Stomach (tissue), 8 donors: ENCODE measurements at regions not wholly inside any gene's neighbourhood (a gene's known extent, or its start where the extent isn't known, plus 50 kb on each side); places are given as distances from the start of the nearest gene placed in this dataset.
"Not testable (repeated sequence)": the region's sequence is repeated elsewhere in the genome, so short reads cannot be mapped to it uniquely, and the experiment has no call there.

ENCODE experiments used
- DNase-seq, 2 donors: peaks; one replicate each; pipeline versions ENCODE4 v3.0.0 to v3.0.0-alpha.2; 2013 to 2019
- H3K27ac ChIP-seq, 5 donors: fragments of 200-600 bp in 4 of 5; sonication (generic) in 4 of 5; one replicate each; pipeline ENCODE4 v1.5.1; 2013 to 2019; ENCODE audit warnings: mild to moderate bottlenecking in 1 of 5, moderate library complexity in 1 of 5
- H3K27me3 ChIP-seq, 3 donors: fragments of 200-600 bp; sonication (generic); one replicate each; pipeline ENCODE4 v1.5.1; 2017 to 2019; ENCODE audit warnings: mixed run types in 1 of 3
- H3K36me3 ChIP-seq, 4 donors: fragments of 200-600 bp; sonication (generic); 1 replicate in 3 of 4; 2 replicates in 1 of 4; pipeline ENCODE4 v1.5.1; 2016 to 2019
- H3K4me1 ChIP-seq, 4 donors: fragments of 200-600 bp; sonication (generic); one replicate each; pipeline ENCODE4 v1.5.1; 2016 to 2019
- H3K4me3 ChIP-seq, 4 donors: fragments of 200-600 bp; sonication (generic) in 3 of 4; one replicate each; pipeline ENCODE4 v1.5.1; 2016 to 2019; ENCODE audit warnings: mild to moderate bottlenecking in 1 of 4
- H3K9me3 ChIP-seq, 4 donors: fragments of 200-600 bp; sonication (generic); one replicate each; pipeline ENCODE4 v1.5.1; 2016 to 2019
- CTCF ChIP-seq, 7 experiments: fragments of 450-650 bp in 4 of 7; fragments of 200-600 bp in 3 of 7; sonication (generic) in 3 of 7; IDR thresholded peaks; one replicate each; pipeline ENCODE4 v1.5.1; 2016 to 2019; ENCODE audit warnings: antibody characterized with exemption in 7 of 7, control low read depth in 2 of 7, mild to moderate bottlenecking in 1 of 7
- EP300 ChIP-seq: sonication (generic); formaldehyde crosslinking; IDR thresholded peaks from one replicate; pipeline ENCODE4 v1.6.1; 2017; ENCODE audit warnings: antibody characterized with exemption
- POLR2A ChIP-seq, 4 donors: fragments of 450-650 bp; IDR thresholded peaks; one replicate each; pipeline ENCODE4 v1.6.1; 2016; ENCODE audit warnings: antibody characterized with exemption in 4 of 4, control low read depth in 2 of 4, mild to moderate bottlenecking in 1 of 4, moderate library complexity in 1 of 4
- POLR2AphosphoS5 ChIP-seq, 3 donors: sonication (generic); formaldehyde crosslinking; IDR thresholded peaks; one replicate each; pipeline ENCODE4 v1.6.1; 2016; ENCODE audit warnings: antibody characterized with exemption in 3 of 3
- WGBS, 5 donors: extraction: QIAGEN DNeasy Blood & Tissue Kit in 3 of 5; methylation state at CpG; one replicate each; pipeline versions ENCODE4 v1.1.5 to v1.1.7; 2013 to 2018; 5-methylcytosine and 5-hydroxymethylcytosine counted together
- intact Hi-C: fragments of 100-400 bp; cut with DNase I; formaldehyde crosslinking; loops from one replicate; pipeline ENCODE4 v1.15.1; 2023; ENCODE audit warnings: low total_unique reads
- donor health status: healthy with polysubstance abuse.
- donor health status: Bipolar disorder and iron deficiency.
- donor health status: healthy.

- intact Hi-C loops, H3K4me3 ChIP-seq, H3K4me1 ChIP-seq, H3K9me3 ChIP-seq, H3K27me3 ChIP-seq, H3K36me3 ChIP-seq: not testable (repeated sequence)
- peak overlapping the region in 1 of 5 donors; percentile 14 for H3K27ac ChIP-seq
- 55 to 61% (median 57%) methylated on average over 10 of the region's 10 CpGs for WGBS, 5 donors
- peak; percentile 50 to 57 for DNase-seq
- TF ChIP-seq POLR2AphosphoS5 (IDR thresholded peaks at IDR 0.05): peak in 2 of 3 donors; percentile 54 to 72
Measured at GRCh38 chr9:124144561-124145123, 113.1 kb upstream of the NEK6 start.

- no peak overlapping the region for H3K27ac ChIP-seq
- no peaks in the 10 kb centered on the region for H3K36me3 ChIP-seq
- no peaks in the 10 kb centered on the region for H3K9me3 ChIP-seq
- peaks cover 0 to 8% (median 0%) of the 10 kb centered on the region in 3 donors for H3K27me3 ChIP-seq
- DNase-seq: no peak
- TF ChIP-seq POLR2AphosphoS5 (IDR thresholded peaks at IDR 0.05): no peak
- TF ChIP-seq POLR2A (IDR thresholded peaks at IDR 0.05): no peak
- TF ChIP-seq CTCF (IDR thresholded peaks at IDR 0.05): no peak
- TF ChIP-seq EP300: no peak
- WGBS, 5 donors: 82 to 86% (median 83%) methylated on average over 4 of the region's 4 CpGs
- H3K4me1 ChIP-seq: no peaks in the 10 kb centered on the region
- no peak overlapping the region for H3K4me3 ChIP-seq
- intact Hi-C loops: no loop called here
Measured at GRCh38 chr9:124146031-124146561, 111.7 kb upstream of the NEK6 start.

- 24 to 55% (median 36%) methylated on average over 1 of the region's 1 CpG for WGBS, 5 donors
- Histone ChIP-seq H3K4me3 (no peak overlapping the region), H3K27ac (no peak overlapping the region), H3K4me1 (no peaks in the 10 kb centered on the region), H3K9me3 (no peaks in the 10 kb centered on the region), H3K27me3 (peaks cover 0 to 8% (median 0%) of the 10 kb centered on the region in 3 donors), H3K36me3 (no peaks in the 10 kb centered on the region)
- no peak for TF ChIP-seq POLR2A (IDR thresholded peaks at IDR 0.05)
- TF ChIP-seq POLR2AphosphoS5 (IDR thresholded peaks at IDR 0.05): no peak
- no peak for TF ChIP-seq CTCF (IDR thresholded peaks at IDR 0.05)
- no peak for TF ChIP-seq EP300
- DNase-seq: no peak
- intact Hi-C loops: no loop called here
Measured at GRCh38 chr9:124149992-124150391, 107.8 kb upstream of the NEK6 start.

GRCh38 chr9:124163760-124164255 lies 93.9 kb upstream of the NEK6 start:
- intact Hi-C loops: no loop called here
- Histone ChIP-seq H3K27ac (no peak overlapping the region), H3K4me3 (no peak overlapping the region), H3K4me1 (no peaks in the 10 kb centered on the region), H3K27me3 (no peaks in the 10 kb centered on the region), H3K36me3 (no peaks in the 10 kb centered on the region), H3K9me3 (peaks cover 0 to 5% (median 0%) of the 10 kb centered on the region in 4 donors)
- WGBS, 5 donors: 39 to 58% (median 48%) methylated on average over 2 of the region's 2 CpGs
- DNase-seq: no peak
- no peak for TF ChIP-seq EP300
- TF ChIP-seq CTCF (IDR thresholded peaks at IDR 0.05): no peak
- TF ChIP-seq POLR2AphosphoS5 (IDR thresholded peaks at IDR 0.05): no peak
- TF ChIP-seq POLR2A (IDR thresholded peaks at IDR 0.05): no peak

- no peak for TF ChIP-seq POLR2AphosphoS5 (IDR thresholded peaks at IDR 0.05)
- TF ChIP-seq EP300: peak; percentile 15
- TF ChIP-seq CTCF (IDR thresholded peaks at IDR 0.05): no peak
- 53 to 84% (median 73%) methylated on average over 5 of the region's 5 CpGs for WGBS, 5 donors
- no peaks in the 10 kb centered on the region for H3K36me3 ChIP-seq
Measured at GRCh38 chr9:124164811-124165210, 92.9 kb upstream of the NEK6 start.

More at GRCh38 chr9:124164811-124165210, 92.9 kb upstream of the NEK6 start:
- no peak overlapping the region for H3K4me3 ChIP-seq
- intact Hi-C loops: no loop called here
- no peak for DNase-seq
- no peaks in the 10 kb centered on the region for H3K4me1 ChIP-seq
- peaks cover 0 to 5% (median 0%) of the 10 kb centered on the region in 4 donors for H3K9me3 ChIP-seq
- no peaks in the 10 kb centered on the region for H3K27me3 ChIP-seq
- no peak overlapping the region for H3K27ac ChIP-seq
